CD4-positive, CD25-positive, alpha-beta regulatory T cell (primary cell): ENCODE measurements at regions not wholly inside any gene's neighbourhood (a gene's known extent, or its start where the extent isn't known, plus 50 kb on each side); places are given as distances from the start of the nearest gene placed in this dataset.

Experiments
- ATAC-seq, 2 donors: fragments of 150-1000 bp; cut with Tn5 transposase; one replicate each; pipeline ENCODE4 v1.10.0; 2021; ENCODE audit warnings: low read depth in 2 of 2, moderate number of reproducible peaks in 2 of 2, moderate library complexity in 1 of 2
- DNase-seq, 3 donors: peaks; one replicate each; pipeline versions ENCODE4 v3.0.0 to v3.0.0-alpha.2; 2012 to 2022; ENCODE audit warnings: mixed read lengths in 1 of 3
- H3K27ac ChIP-seq: one replicate; pipeline ENCODE4 v1.7.0; 2013; ENCODE audit warnings: mild to moderate bottlenecking, low read length; ENCODE audit not compliant: insufficient read depth, poor library complexity, severe bottlenecking
- H3K27me3 ChIP-seq: one replicate; pipeline ENCODE4 v1.7.0; 2013; ENCODE audit warnings: low read length; ENCODE audit not compliant: control insufficient read depth, insufficient read depth
- H3K36me3 ChIP-seq: one replicate; pipeline ENCODE4 v1.7.0; 2013; ENCODE audit warnings: mild to moderate bottlenecking, low read length, moderate library complexity; ENCODE audit not compliant: control insufficient read depth, insufficient read depth
- H3K4me1 ChIP-seq: 2 replicates; pipeline ENCODE4 v1.7.0; 2013; ENCODE audit warnings: mild to moderate bottlenecking, low read length; ENCODE audit not compliant: insufficient read depth, control insufficient read depth, poor library complexity, severe bottlenecking
- H3K4me3 ChIP-seq: one replicate; pipeline ENCODE4 v1.7.0; 2013; ENCODE audit warnings: low read depth, mild to moderate bottlenecking, low read length, moderate library complexity
- H3K9me3 ChIP-seq, 2 experiments: 1 replicate in 1 of 2; 2 replicates in 1 of 2; pipeline ENCODE4 v1.7.0; 2013; ENCODE audit warnings: low read length in 2 of 2, mild to moderate bottlenecking in 1 of 2, moderate library complexity in 1 of 2; ENCODE audit not compliant: control insufficient read depth in 2 of 2
- H3K27ac Mint-ChIP-seq, 3 donors: one replicate each; pipeline ENCODE4 v1.8.0; 2020 to 2022; ENCODE audit warnings: mild to moderate bottlenecking in 3 of 3, mixed read lengths in 3 of 3, moderate library complexity in 2 of 3
- H3K27me3 Mint-ChIP-seq: one replicate; pipeline ENCODE4 v1.8.0; 2022; ENCODE audit warnings: mild to moderate bottlenecking, mixed read lengths
- H3K36me3 Mint-ChIP-seq: one replicate; pipeline ENCODE4 v1.8.0; 2020; ENCODE audit warnings: mixed read lengths
- H3K4me1 Mint-ChIP-seq, 4 donors: one replicate each; pipeline ENCODE4 v1.8.0; 2020 to 2022; ENCODE audit warnings: mixed read lengths in 4 of 4, mild to moderate bottlenecking in 1 of 4
- H3K4me3 Mint-ChIP-seq, 4 donors: one replicate each; pipeline ENCODE4 v1.8.0; 2020 to 2022; ENCODE audit warnings: mild to moderate bottlenecking in 4 of 4, mixed read lengths in 4 of 4, moderate library complexity in 3 of 4
- H3K9me3 Mint-ChIP-seq, 7 donors: one replicate each; pipeline ENCODE4 v1.8.0; 2020 to 2022; ENCODE audit warnings: mixed read lengths in 7 of 7, mild to moderate bottlenecking in 3 of 7, moderate library complexity in 2 of 7

GRCh38 chr9:113652355-113653152 is 189.0 kb downstream of the RGS3 start:
- Mint-ChIP-seq H3K36me3 (no peaks in the 10 kb centered on the region), H3K4me3 (no peak overlapping the region), H3K9me3 (no peaks in the 10 kb centered on the region), H3K27ac (peak overlapping the region in 1 of 3 donors; percentile 17), H3K27me3 (peaks cover 4% of the 10 kb centered on the region), H3K4me1 (peaks cover 0 to 3% (median under 1%) of the 10 kb centered on the region in 4 donors)
- ATAC-seq: no peak
- no peak overlapping the region for H3K27ac ChIP-seq
- no peaks in the 10 kb centered on the region for H3K4me1 ChIP-seq
- no peaks in the 10 kb centered on the region for H3K36me3 ChIP-seq
- DNase-seq: no peak
- no peaks in the 10 kb centered on the region for H3K9me3 ChIP-seq
- H3K27me3 ChIP-seq: no peaks in the 10 kb centered on the region
- no peak overlapping the region for H3K4me3 ChIP-seq

DNA sequence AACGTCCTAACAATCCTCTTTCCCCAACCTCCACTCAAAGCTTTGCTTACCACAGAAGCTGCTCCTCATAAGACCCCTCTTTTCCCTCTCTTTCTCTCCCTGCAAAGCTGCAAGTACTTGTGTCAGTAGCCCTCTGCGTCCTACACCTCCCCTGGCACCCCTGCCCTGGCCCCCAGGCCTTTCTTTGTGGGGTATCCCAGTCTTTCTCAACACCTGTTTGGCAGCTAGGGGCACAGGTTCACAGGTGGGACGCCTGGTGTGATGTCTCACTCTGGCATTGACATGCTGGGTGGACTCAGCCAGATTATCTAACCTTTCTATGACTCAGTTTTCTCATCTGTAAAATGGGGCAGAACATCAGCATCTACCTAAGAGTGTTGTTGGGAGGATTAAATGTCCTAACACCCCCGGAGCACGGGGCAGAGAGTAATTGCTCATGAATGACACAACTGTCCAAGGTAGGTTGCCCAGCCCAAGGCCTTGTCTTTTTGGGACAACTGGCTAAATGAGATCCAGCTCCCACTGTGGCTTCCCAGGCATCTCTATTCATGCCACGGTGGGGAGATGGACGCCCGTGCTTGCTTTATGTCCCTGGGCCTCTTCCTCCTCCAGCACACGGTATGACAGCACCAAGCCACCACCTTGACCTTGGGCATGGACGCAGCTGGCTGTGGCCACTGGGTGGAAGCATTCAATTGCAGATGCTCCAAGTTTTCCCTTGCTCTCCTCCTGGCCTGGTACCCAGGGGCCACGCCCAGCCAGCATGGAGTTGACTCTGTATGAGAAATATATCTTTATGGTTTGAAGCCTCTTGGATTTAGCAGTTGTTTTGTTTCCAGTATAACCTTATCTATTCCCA is 190.4 kb downstream of the RGS3 start:
- DNase-seq: no peak
- Mint-ChIP-seq H3K9me3 (no peaks in the 10 kb centered on the region), H3K4me3 (no peak overlapping the region), H3K27me3 (no peaks in the 10 kb centered on the region), H3K4me1 (peaks cover 0 to 6% (median 2%) of the 10 kb centered on the region in 4 donors), H3K27ac (peak overlapping the region in 1 of 3 donors; percentile 83), H3K36me3 (no peaks in the 10 kb centered on the region)
- peaks cover 1% of the 10 kb centered on the region for H3K27me3 ChIP-seq
- no peak for ATAC-seq
- H3K36me3 ChIP-seq: no peaks in the 10 kb centered on the region
- no peaks in the 10 kb centered on the region for H3K9me3 ChIP-seq
- no peaks in the 10 kb centered on the region for H3K4me1 ChIP-seq
- no peak overlapping the region for H3K27ac ChIP-seq
- no peak overlapping the region for H3K4me3 ChIP-seq

DNA sequence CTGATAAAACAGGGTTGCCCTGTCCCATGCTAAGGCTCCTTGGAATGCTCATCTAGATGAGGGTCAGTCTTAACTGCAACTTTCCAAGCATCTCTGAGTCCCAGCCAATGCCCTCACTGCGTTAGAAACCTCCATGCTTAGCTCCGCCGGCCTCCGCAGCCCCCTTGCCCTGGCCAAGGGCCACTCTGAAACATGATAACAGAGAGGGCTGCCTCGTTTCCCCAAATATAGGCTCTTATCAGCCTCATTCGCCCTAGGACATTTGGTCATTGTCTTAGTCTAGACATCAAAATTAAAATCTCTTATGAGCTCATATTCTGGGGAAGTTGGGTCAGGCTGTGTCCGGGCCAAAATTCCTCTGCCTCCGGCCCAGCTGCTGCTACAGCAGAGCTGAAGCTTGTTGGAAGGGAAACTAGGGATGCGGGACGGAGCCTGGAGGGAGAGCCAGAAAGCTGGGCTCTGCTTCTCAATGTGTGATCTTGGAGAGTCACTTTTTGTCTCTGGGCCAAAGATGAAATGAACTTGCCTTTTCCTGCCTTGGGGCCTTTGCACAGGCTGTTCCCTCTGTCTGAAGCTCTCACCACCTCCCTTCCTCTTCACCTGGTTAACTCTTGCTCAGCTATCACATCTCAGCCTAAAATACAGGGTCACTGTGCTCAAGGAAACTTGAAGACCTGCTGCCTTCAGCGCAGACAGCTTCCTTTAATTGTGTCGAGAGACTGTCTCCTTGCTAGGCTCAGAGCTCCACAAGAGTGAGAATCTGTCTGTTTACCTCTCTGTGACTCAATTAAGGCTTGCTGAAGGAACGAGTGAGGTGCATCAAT is 191.3 kb downstream of the RGS3 start:
- DNase-seq (no peak), ATAC-seq (no peak)
- H3K4me3 Mint-ChIP-seq: no peak overlapping the region
- no peaks in the 10 kb centered on the region for H3K36me3 Mint-ChIP-seq
- peaks cover 2% of the 10 kb centered on the region for H3K27me3 Mint-ChIP-seq
- Histone ChIP-seq H3K4me3 (no peak overlapping the region), H3K9me3 (no peaks in the 10 kb centered on the region), H3K27me3 (peaks cover 5% of the 10 kb centered on the region), H3K36me3 (no peaks in the 10 kb centered on the region), H3K27ac (no peak overlapping the region), H3K4me1 (no peaks in the 10 kb centered on the region)
- peak overlapping the region in 2 of 3 donors; percentile 23 to 83 for H3K27ac Mint-ChIP-seq
- H3K4me1 Mint-ChIP-seq: peaks cover 0 to 6% (median 2%) of the 10 kb centered on the region in 4 donors
- H3K9me3 Mint-ChIP-seq: no peaks in the 10 kb centered on the region

DNA sequence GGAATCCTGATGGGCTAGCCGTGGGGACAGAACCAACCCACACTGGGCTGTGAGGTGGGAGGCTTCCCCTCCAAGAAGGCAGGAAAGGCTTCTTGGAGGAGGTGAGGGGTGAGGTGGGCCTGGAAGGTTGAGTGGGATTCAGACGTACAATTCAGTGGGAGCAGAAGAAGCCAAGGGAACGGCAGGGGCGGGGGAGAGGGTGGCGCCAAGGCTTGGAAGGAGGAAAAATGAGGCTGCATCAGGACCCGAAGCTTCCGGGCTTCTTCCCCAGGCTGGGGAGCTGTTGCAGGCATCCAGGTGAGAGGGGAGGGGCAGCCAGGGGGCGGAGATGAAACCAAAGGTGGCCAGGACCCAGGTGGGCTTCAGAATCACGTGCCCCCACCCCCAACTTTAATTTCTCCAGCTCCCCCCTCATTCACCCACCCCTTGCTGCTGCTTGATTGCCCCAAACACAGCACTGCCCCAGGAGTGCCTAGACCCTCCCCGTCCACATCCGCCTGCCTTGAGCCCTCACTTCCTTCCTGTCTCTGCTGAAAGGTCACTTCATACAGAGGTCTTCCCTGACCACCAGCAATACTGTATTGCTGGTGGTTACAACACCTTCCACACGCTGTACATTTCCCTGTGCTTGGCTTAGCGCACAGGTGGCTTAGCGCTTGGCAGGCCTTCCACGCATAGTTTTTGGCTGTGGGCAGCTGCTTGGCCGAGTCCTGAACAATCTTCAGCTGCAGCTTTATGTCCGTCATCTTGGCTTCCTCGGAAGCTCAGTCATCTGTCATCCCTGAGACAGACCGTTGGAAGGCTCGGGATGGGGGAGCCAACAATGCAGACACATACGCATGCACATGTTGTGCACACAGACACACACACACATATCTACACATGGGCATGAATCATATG is 193.5 kb downstream of the RGS3 start:
- no peak overlapping the region for H3K4me3 ChIP-seq
- no peak overlapping the region for H3K27ac ChIP-seq
- peak overlapping the region in 1 of 3 donors; percentile 33 for H3K27ac Mint-ChIP-seq
- no peaks in the 10 kb centered on the region for H3K36me3 Mint-ChIP-seq
- no peaks in the 10 kb centered on the region for H3K9me3 ChIP-seq
- no peak for DNase-seq
- peaks cover 9% of the 10 kb centered on the region for H3K27me3 ChIP-seq
- H3K9me3 Mint-ChIP-seq: no peaks in the 10 kb centered on the region
- H3K36me3 ChIP-seq: no peaks in the 10 kb centered on the region
- no peaks in the 10 kb centered on the region for H3K4me1 ChIP-seq
- peaks cover 0 to 6% (median 2%) of the 10 kb centered on the region in 4 donors for H3K4me1 Mint-ChIP-seq
- H3K27me3 Mint-ChIP-seq: peaks cover 13% of the 10 kb centered on the region
- H3K4me3 Mint-ChIP-seq: no peak overlapping the region
- no peak for ATAC-seq

- DNase-seq (peak; percentile 58 to 76 (median 70)), ATAC-seq (peak; percentile 67 to 78)
- H3K27me3 Mint-ChIP-seq: peaks cover 17% of the 10 kb centered on the region
- H3K4me1 Mint-ChIP-seq: peaks cover 0 to 6% (median 2%) of the 10 kb centered on the region in 4 donors
- Histone ChIP-seq H3K27ac (no peak overlapping the region), H3K4me1 (no peaks in the 10 kb centered on the region), H3K4me3 (no peak overlapping the region), H3K9me3 (no peaks in the 10 kb centered on the region), H3K27me3 (peaks cover 9% of the 10 kb centered on the region), H3K36me3 (no peaks in the 10 kb centered on the region)
- H3K9me3 Mint-ChIP-seq: no peaks in the 10 kb centered on the region
- H3K4me3 Mint-ChIP-seq: no peak overlapping the region
- no peaks in the 10 kb centered on the region for H3K36me3 Mint-ChIP-seq
- H3K27ac Mint-ChIP-seq: peak overlapping the region in 2 of 3 donors; percentile 33 to 55
Measured at GRCh38 chr9:113657765-113658544, 194.4 kb downstream of the RGS3 start.

- no peak for ATAC-seq
Measured at GRCh38 chr9:113658545-113658895, 195.0 kb downstream of the RGS3 start.

More at GRCh38 chr9:113658545-113658895, 195.0 kb downstream of the RGS3 start:
- no peaks in the 10 kb centered on the region for H3K36me3 Mint-ChIP-seq
- H3K27ac Mint-ChIP-seq: no peak overlapping the region
- peaks cover 0 to 6% (median 2%) of the 10 kb centered on the region in 4 donors for H3K4me1 Mint-ChIP-seq
- Histone ChIP-seq H3K4me1 (no peaks in the 10 kb centered on the region), H3K27me3 (peaks cover 9% of the 10 kb centered on the region), H3K36me3 (no peaks in the 10 kb centered on the region), H3K27ac (no peak overlapping the region), H3K9me3 (no peaks in the 10 kb centered on the region), H3K4me3 (no peak overlapping the region)
- H3K9me3 Mint-ChIP-seq: no peaks in the 10 kb centered on the region
- H3K4me3 Mint-ChIP-seq: no peak overlapping the region
- H3K27me3 Mint-ChIP-seq: peaks cover 17% of the 10 kb centered on the region
- DNase-seq: no peak
